Tibial artery (tissue), 4 donors: ENCODE measurements at regions not wholly inside any gene's neighbourhood (a gene's known extent, or its start where the extent isn't known, plus 50 kb on each side); places are given as distances from the start of the nearest gene placed in this dataset.

ENCODE experiments used
- DNase-seq, 2 donors: peaks; one replicate each; pipeline ENCODE4 v3.0.0-alpha.2; 2019
- H3K27ac ChIP-seq, 2 donors: fragments of 200-600 bp; sonication (generic) in 1 of 2; 1 replicate in 1 of 2; 2 replicates in 1 of 2; pipeline ENCODE4 v1.5.1; 2018 to 2019; ENCODE audit warnings: mild to moderate bottlenecking in 1 of 2
- H3K27me3 ChIP-seq, 2 donors: fragments of 200-600 bp; sonication (generic) in 1 of 2; one replicate each; pipeline versions ENCODE4 v1.5.1 to v1.6.0; 2016 to 2019
- H3K36me3 ChIP-seq, 3 donors: fragments of 200-600 bp; sonication (generic) in 2 of 3; one replicate each; pipeline ENCODE4 v1.5.1; 2016 to 2019; ENCODE audit warnings: mild to moderate bottlenecking in 2 of 3
- H3K4me1 ChIP-seq, 4 donors: fragments of 200-600 bp; sonication (generic) in 2 of 4; 1 replicate in 3 of 4; 2 replicates in 1 of 4; pipeline ENCODE4 v1.5.1; 2016 to 2019
- H3K4me3 ChIP-seq, 2 donors: fragments of 200-600 bp; sonication (generic) in 1 of 2; 1 replicate in 1 of 2; 2 replicates in 1 of 2; pipeline ENCODE4 v1.5.1; 2018 to 2019; ENCODE audit warnings: mild to moderate bottlenecking in 2 of 2
- H3K9me3 ChIP-seq, 3 donors: fragments of 200-600 bp; sonication (generic) in 1 of 3; one replicate each; pipeline ENCODE4 v1.5.1; 2016 to 2019
- CTCF ChIP-seq, 2 experiments: fragments of 200-600 bp in 1 of 2; fragments of 450-650 bp in 1 of 2; IDR thresholded peaks; one replicate each; pipeline ENCODE4 v1.5.1; 2017 to 2019; ENCODE audit warnings: antibody characterized with exemption in 2 of 2, mild to moderate bottlenecking in 1 of 2, moderate library complexity in 1 of 2
- intact Hi-C: fragments of 100-400 bp; cut with DNase I; formaldehyde crosslinking; loops from one replicate; pipeline ENCODE4 v1.15.0; 2023; ENCODE audit warnings: low total_unique reads

GRCh38 chr2:116200086-116200485, 1614.4 kb upstream of the DDX18 start:
- Histone ChIP-seq H3K4me3 (no peak overlapping the region), H3K36me3 (no peaks in the 10 kb centered on the region), H3K27ac (no peak overlapping the region), H3K9me3 (no peaks in the 10 kb centered on the region), H3K4me1 (no peaks in the 10 kb centered on the region), H3K27me3 (no peaks in the 10 kb centered on the region)
- DNase-seq: no peak
- TF ChIP-seq CTCF (IDR thresholded peaks at IDR 0.05): no peak
- intact Hi-C loops: no loop called here

GRCh38 chr2:116211719-116212118, 1602.8 kb upstream of the DDX18 start:
- H3K4me3 ChIP-seq: no peak overlapping the region
- H3K27ac ChIP-seq: no peak overlapping the region
- no peaks in the 10 kb centered on the region for H3K36me3 ChIP-seq
- H3K9me3 ChIP-seq: no peaks in the 10 kb centered on the region
- intact Hi-C loops: no loop called here
- no peaks in the 10 kb centered on the region for H3K4me1 ChIP-seq
- no peaks in the 10 kb centered on the region for H3K27me3 ChIP-seq
- TF ChIP-seq CTCF (IDR thresholded peaks at IDR 0.05): no peak
- DNase-seq: no peak

- H3K4me1 ChIP-seq: no peaks in the 10 kb centered on the region
- no peak overlapping the region for H3K27ac ChIP-seq
- TF ChIP-seq CTCF (IDR thresholded peaks at IDR 0.05): no peak
- H3K9me3 ChIP-seq: no peaks in the 10 kb centered on the region
- no peak for DNase-seq
- no peaks in the 10 kb centered on the region for H3K36me3 ChIP-seq
- H3K27me3 ChIP-seq: no peaks in the 10 kb centered on the region
- intact Hi-C loops: no loop called here
- H3K4me3 ChIP-seq: no peak overlapping the region
Observed at GRCh38 chr2:116222793-116223192, 1591.7 kb upstream of the DDX18 start.

GRCh38 chr2:116223912-116224311, 1590.6 kb upstream of the DDX18 start:
- TF ChIP-seq CTCF (IDR thresholded peaks at IDR 0.05): no peak
- no peaks in the 10 kb centered on the region for H3K9me3 ChIP-seq
- H3K4me1 ChIP-seq: no peaks in the 10 kb centered on the region
- no peak for DNase-seq
- H3K4me3 ChIP-seq: no peak overlapping the region
- intact Hi-C loops: no loop called here
- no peaks in the 10 kb centered on the region for H3K36me3 ChIP-seq
- H3K27ac ChIP-seq: no peak overlapping the region
- H3K27me3 ChIP-seq: no peaks in the 10 kb centered on the region

DNA sequence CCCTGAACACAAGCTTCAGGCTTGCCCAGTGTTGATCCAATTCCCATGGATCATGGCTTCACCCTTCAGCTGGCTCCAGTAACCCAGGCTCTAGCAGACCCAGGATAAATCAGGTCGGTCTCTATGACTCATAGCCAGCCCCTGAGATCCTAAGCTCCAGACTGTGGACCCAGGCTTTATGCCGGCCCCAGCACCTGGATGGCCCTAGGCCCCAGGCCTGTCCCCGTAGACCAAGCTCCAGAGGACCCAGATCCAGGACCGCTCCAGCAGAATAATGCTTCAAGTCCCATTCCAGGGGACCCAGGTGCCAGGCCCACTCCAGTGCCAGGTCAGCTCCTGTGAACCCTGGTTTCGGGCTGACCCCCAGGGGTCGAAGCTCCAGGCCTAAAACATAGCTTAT, 1589.9 kb upstream of the DDX18 start:
- H3K4me3 ChIP-seq: no peak overlapping the region
- no peak for DNase-seq
- no peaks in the 10 kb centered on the region for H3K4me1 ChIP-seq
- no peak overlapping the region for H3K27ac ChIP-seq
- intact Hi-C loops: no loop called here
- H3K27me3 ChIP-seq: no peaks in the 10 kb centered on the region
- no peaks in the 10 kb centered on the region for H3K36me3 ChIP-seq
- no peaks in the 10 kb centered on the region for H3K9me3 ChIP-seq
- no peak for TF ChIP-seq CTCF (IDR thresholded peaks at IDR 0.05)

DNA sequence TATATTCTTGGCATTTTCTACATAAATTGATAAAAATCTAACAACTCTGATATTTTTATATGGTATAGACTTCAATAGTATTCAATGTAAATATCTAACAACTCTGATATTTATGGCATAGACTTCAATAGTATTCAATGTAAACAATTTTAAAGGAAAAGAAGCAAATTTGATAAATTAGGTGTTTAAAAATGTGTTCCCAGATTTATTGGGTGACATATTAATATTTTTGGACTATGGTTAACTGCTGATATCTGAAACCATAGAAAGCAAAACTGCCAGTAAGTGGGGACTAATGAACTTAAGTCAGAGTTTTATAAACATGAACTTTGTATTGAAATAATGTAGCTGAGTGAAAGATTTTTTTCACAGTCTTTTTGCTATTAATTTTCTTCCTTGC, 1576.0 kb upstream of the DDX18 start:
- DNase-seq: no peak
- Histone ChIP-seq H3K4me1 (no peaks in the 10 kb centered on the region), H3K36me3 (no peaks in the 10 kb centered on the region), H3K4me3 (no peak overlapping the region), H3K9me3 (no peaks in the 10 kb centered on the region), H3K27ac (no peak overlapping the region), H3K27me3 (no peaks in the 10 kb centered on the region)
- intact Hi-C loops: no loop called here
- TF ChIP-seq CTCF (IDR thresholded peaks at IDR 0.05): no peak
